ENCODE measurements at regions not wholly inside any gene's neighbourhood (a gene's known extent, or its start where the extent isn't known, plus 50 kb on each side); places are given as distances from the start of the nearest gene placed in this dataset.

DNA sequence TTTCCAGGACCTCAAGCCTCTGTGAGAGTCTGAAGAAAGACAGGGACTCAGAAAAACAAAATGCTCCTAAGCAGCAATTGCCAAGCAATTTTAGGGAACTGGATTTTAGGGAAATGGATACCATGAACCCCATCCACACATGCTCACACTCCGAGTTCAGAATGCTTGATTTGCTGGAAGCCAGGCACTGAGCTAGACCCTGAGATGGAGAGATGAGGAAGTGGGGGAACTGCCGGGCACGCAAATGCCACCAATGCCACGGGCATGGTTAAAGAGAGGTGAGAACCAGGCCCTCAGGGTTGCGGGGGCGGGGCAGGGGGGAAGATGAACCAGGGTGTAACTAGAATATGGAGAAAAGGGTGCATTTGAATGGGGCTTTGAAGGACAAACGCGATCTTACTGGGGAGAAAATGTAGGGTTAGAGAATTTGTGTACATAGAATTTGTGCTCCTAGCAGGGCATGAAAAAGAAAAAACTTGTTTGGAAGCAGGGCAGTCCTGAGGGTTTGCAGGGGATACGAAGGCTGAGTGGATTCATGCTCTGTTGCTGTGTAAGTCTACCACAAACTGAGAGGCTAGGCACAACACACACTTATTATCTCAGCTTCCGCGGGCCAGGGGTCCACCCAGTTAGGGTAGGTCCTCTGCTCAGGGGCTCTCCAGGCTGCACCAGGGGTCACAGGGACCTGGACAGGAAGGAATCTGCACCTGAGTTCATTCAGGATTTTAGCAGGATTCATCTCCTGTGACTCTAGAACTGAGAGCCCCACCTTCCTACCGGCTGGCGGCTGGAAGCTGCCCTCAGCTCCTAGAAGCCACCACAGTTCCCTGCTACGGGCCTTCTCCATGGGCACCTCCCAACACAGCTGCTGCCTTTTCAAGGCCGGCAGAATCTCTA, 108.0 kb downstream of the SNX5 start:
- TF ChIP-seq, protein P1, sequence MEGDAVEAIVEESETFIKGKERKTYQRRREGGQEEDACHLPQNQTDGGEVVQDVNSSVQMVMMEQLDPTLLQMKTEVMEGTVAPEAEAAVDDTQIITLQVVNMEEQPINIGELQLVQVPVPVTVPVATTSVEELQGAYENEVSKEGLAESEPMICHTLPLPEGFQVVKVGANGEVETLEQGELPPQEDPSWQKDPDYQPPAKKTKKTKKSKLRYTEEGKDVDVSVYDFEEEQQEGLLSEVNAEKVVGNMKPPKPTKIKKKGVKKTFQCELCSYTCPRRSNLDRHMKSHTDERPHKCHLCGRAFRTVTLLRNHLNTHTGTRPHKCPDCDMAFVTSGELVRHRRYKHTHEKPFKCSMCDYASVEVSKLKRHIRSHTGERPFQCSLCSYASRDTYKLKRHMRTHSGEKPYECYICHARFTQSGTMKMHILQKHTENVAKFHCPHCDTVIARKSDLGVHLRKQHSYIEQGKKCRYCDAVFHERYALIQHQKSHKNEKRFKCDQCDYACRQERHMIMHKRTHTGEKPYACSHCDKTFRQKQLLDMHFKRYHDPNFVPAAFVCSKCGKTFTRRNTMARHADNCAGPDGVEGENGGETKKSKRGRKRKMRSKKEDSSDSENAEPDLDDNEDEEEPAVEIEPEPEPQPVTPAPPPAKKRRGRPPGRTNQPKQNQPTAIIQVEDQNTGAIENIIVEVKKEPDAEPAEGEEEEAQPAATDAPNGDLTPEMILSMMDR (IDR thresholded peaks at IDR 0.05) = no peak
- no peak for TF ChIP-seq POLR2A (IDR thresholded peaks at IDR 0.05)

Data from lower leg skin (tissue), 3 donors.